PC-9 (cell line): ENCODE measurements at regions not wholly inside any gene's neighbourhood (a gene's known extent, or its start where the extent isn't known, plus 50 kb on each side); places are given as distances from the start of the nearest gene placed in this dataset.

ENCODE experiments used
- BruUV-seq: library from RNA; stranded (reverse); fragments of 400-500 nt; replicated peaks from 2 replicates; lab custom pipeline; 2021; lab: Mats Ljungman, UMichigan
- CTCF ChIA-PET: fragments of 300-600 bp; sonication (Branson Sonifier 250); formaldehyde crosslinking; loops from one replicate; lab custom pipeline; 2022; ENCODE audit warnings: antibody characterized with exemption; lab: Charles Lee
- POLR2A ChIA-PET: fragments of 300-600 bp; sonication (Branson Sonifier 250); formaldehyde crosslinking; loops from one replicate; lab custom pipeline; 2022; ENCODE audit warnings: antibody characterized with exemption; ENCODE audit not compliant: unreplicated experiment; lab: Charles Lee
- DNase-seq, 2 experiments: peaks; one replicate each; pipeline versions ENCODE4 v3.0.0 to v3.0.0-alpha.2; 2015 to 2022; ENCODE audit warnings: mixed read lengths in 1 of 2
- H2AFZ ChIP-seq: fragments of 200-600 bp; sonication (generic); 2 replicates; pipeline ENCODE4 v1.8.1; 2017; ENCODE audit warnings: antibody characterized with exemption
- H3F3A ChIP-seq: fragments of 200-600 bp; sonication (generic); 2 replicates; pipeline ENCODE4 v1.8.1; 2017; ENCODE audit warnings: antibody characterized with exemption, mild to moderate bottlenecking, low read depth; ENCODE audit not compliant: insufficient read depth
- H3K27ac ChIP-seq: fragments of 200-600 bp; sonication (generic); 2 replicates; pipeline ENCODE4 v1.6.1; 2016; ENCODE audit warnings: mixed run types
- H3K27me3 ChIP-seq: fragments of 200-600 bp; sonication (generic); 2 replicates; pipeline ENCODE4 v1.6.1; 2016; ENCODE audit warnings: low read depth, mixed run types; ENCODE audit not compliant: insufficient read depth
- H3K36me3 ChIP-seq: fragments of 200-600 bp; sonication (generic); 2 replicates; pipeline ENCODE4 v1.6.1; 2016; ENCODE audit warnings: low read depth, mixed run types
- H3K4me1 ChIP-seq: fragments of 200-600 bp; sonication (generic); replicated peaks from 2 replicates; pipeline ENCODE4 v1.6.1; 2016; ENCODE audit warnings: mixed run types; ENCODE audit not compliant: insufficient read depth
- H3K4me2 ChIP-seq: fragments of 200-600 bp; sonication (generic); 2 replicates; pipeline ENCODE4 v1.6.1; 2017; ENCODE audit warnings: mixed run types
- H3K4me3 ChIP-seq: fragments of 200-600 bp; sonication (generic); 2 replicates; pipeline ENCODE4 v1.6.1; 2016; ENCODE audit warnings: mixed run types
- H3K79me2 ChIP-seq: fragments of 200-600 bp; sonication (generic); 2 replicates; pipeline ENCODE4 v1.6.1; 2017; ENCODE audit warnings: low read depth, mixed run types
- H3K9me2 ChIP-seq: fragments of 200-600 bp; sonication (generic); 2 replicates; pipeline ENCODE4 v1.8.1; 2017; ENCODE audit warnings: mild to moderate bottlenecking; ENCODE audit not compliant: insufficient read depth
- H3K9me3 ChIP-seq: fragments of 200-600 bp; sonication (generic); 2 replicates; pipeline ENCODE4 v1.8.1; 2016; ENCODE audit warnings: low read depth; ENCODE audit not compliant: insufficient read depth
- H4K20me1 ChIP-seq: fragments of 200-600 bp; sonication (generic); 2 replicates; pipeline ENCODE4 v1.8.1; 2017; ENCODE audit not compliant: insufficient read depth
- EZH2 ChIP-seq: fragments of 200-600 bp; sonication (generic); IDR thresholded peaks from 2 replicates; pipeline ENCODE4 v1.8.0; 2017; ENCODE audit warnings: antibody characterized with exemption, low read depth
- intact Hi-C: fragments of 100-400 bp; cut with micrococcal nuclease; formaldehyde crosslinking; loops from one replicate; pipeline ENCODE4 v1.10.0; 2022; ENCODE audit not compliant: unreplicated experiment
- TF ChIP-seq, protein P1 (sequence below): fragments of 200-600 bp; sonication (generic); conservative IDR thresholded peaks from 2 replicates; pipeline ENCODE4 v1.6.1; 2017; ENCODE audit warnings: mixed run types, antibody characterized with exemption, mild to moderate bottlenecking, moderate library complexity

DNA sequence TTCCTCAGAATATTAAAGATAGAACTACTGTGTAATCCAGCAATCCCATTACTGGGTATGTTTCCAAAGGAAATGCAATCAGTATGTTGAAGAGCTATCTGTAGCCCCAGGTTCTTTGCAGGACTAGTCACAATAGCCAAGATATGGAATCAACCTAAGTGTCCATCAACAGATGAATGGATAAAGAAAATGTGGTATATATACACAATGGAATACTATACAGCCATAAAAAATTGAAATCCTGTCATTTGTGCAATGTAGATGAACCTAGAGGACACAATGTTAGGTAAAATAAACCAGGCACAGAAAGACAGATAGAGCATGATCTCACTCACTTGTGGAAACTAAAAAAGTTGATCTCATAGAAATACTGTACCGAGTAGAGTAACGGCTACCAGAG lies 306.0 kb upstream of the MARCKS start:
- ChIA-PET POLR2A (no interaction called here), CTCF (no interaction called here)
- Histone ChIP-seq H3F3A (no peaks in the 10 kb centered on the region), H3K4me2 (no peak overlapping the region), H3K27me3 (no peaks in the 10 kb centered on the region), H3K4me3 (no peak overlapping the region), H3K79me2 (no peaks in the 10 kb centered on the region), H3K36me3 (no peaks in the 10 kb centered on the region), H3K27ac (no peak overlapping the region), H3K9me2 (peaks cover 4% of the 10 kb centered on the region; the same call in 1 of the 2 replicates), H2AFZ (no peak overlapping the region), H3K4me1 (no peaks in the 10 kb centered on the region), H3K9me3 (0 out of 2 replicates have a peak, but pooled peaks cover 6% of the 10 kb centered on the region), H4K20me1 (no peaks in the 10 kb centered on the region)
- no TSS peak for BruUV-seq
- intact Hi-C loops, result loop anchor here (10.0 kb wide), 1 partner anchor 196 kb away; no protein-coding TSS in a partner anchor
- TF ChIP-seq EZH2, result no peak
- TF ChIP-seq, protein P1, sequence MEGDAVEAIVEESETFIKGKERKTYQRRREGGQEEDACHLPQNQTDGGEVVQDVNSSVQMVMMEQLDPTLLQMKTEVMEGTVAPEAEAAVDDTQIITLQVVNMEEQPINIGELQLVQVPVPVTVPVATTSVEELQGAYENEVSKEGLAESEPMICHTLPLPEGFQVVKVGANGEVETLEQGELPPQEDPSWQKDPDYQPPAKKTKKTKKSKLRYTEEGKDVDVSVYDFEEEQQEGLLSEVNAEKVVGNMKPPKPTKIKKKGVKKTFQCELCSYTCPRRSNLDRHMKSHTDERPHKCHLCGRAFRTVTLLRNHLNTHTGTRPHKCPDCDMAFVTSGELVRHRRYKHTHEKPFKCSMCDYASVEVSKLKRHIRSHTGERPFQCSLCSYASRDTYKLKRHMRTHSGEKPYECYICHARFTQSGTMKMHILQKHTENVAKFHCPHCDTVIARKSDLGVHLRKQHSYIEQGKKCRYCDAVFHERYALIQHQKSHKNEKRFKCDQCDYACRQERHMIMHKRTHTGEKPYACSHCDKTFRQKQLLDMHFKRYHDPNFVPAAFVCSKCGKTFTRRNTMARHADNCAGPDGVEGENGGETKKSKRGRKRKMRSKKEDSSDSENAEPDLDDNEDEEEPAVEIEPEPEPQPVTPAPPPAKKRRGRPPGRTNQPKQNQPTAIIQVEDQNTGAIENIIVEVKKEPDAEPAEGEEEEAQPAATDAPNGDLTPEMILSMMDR, result no peak
- DNase-seq, result no peak

DNA sequence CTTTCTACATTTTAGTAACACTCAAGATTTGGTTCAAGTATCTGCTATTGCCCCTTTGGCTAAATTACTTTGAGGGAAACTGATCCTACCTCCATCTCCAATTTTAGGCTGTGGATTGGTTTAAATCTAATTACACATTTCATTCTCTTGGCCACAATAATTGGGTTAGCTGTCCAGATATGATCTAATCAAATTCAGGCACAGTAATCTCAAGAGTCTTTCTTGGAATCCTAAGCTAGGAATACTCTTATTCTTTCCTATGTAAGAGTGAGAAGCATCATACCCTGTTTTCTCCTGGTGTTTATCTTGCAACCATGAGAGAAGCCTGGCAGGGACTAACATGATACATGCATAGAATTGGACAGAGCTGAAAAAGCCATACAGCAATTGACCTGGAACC lies 300.4 kb upstream of the MARCKS start:
- peaks cover 4% of the 10 kb centered on the region for H3K9me2 ChIP-seq
- H3K4me3 ChIP-seq, result no peak overlapping the region
- peaks cover 30% of the 10 kb centered on the region for H3K4me1 ChIP-seq
- no peaks in the 10 kb centered on the region; the same call in 1 of the 2 replicates for H3K9me3 ChIP-seq
- H3K4me2 ChIP-seq, result no peak overlapping the region
- no peak overlapping the region for H3K27ac ChIP-seq
- intact Hi-C loops, result loop anchor here (10.0 kb wide), 1 partner anchor 202 kb away; no protein-coding TSS in a partner anchor
- DNase-seq, result no peak
- no peaks in the 10 kb centered on the region for H3K79me2 ChIP-seq
- no peaks in the 10 kb centered on the region for H4K20me1 ChIP-seq
- BruUV-seq, result no TSS peak
- peaks cover 20% of the 10 kb centered on the region for H3F3A ChIP-seq
- POLR2A ChIA-PET, result no interaction called here
- TF ChIP-seq, protein P1, result no peak
- no peak for TF ChIP-seq EZH2
- H3K27me3 ChIP-seq, result no peaks in the 10 kb centered on the region
- no peaks in the 10 kb centered on the region for H3K36me3 ChIP-seq
- no peak overlapping the region for H2AFZ ChIP-seq
- CTCF ChIA-PET, result no interaction called here

DNA sequence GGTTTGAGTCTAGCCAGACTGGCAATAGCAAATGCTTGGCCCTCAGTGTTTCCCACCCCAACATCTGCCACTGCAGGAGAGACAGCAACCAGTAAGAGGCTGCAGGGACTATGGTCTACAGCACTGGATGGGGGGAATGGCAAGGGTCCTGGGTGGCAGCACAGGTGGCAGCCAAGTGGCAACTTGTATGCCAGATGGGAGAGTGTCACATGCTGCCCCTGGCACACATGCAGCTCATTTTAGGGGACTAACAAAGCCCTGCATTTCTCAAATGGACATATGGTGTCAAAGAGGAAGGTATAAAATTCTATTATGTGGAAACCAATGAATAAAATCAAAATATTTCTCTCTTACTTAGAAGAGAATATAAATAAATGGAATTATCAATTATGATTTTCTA lies 298.7 kb upstream of the MARCKS start:
- Histone ChIP-seq H3K27me3 (no peaks in the 10 kb centered on the region), H3K79me2 (no peaks in the 10 kb centered on the region), H4K20me1 (no peaks in the 10 kb centered on the region), H3K9me2 (peaks cover 4% of the 10 kb centered on the region), H3K4me1 (peaks cover 34% of the 10 kb centered on the region), H3F3A (peaks cover 20% of the 10 kb centered on the region), H3K36me3 (no peaks in the 10 kb centered on the region), H3K9me3 (peaks cover 5% of the 10 kb centered on the region; the same call in 1 of the 2 replicates), H3K4me2 (peak overlapping the region; percentile 49), H3K4me3 (no peak overlapping the region), H3K27ac (peak overlapping the region; percentile 55; the same call in 1 of the 2 replicates), H2AFZ (no peak overlapping the region)
- no peak for TF ChIP-seq EZH2
- TF ChIP-seq, protein P1, result no peak
- intact Hi-C loops, result loop anchor here (2.0 to 10.0 kb wide), 2 partner anchors 64 to 204 kb away; no protein-coding TSS in a partner anchor
- ChIA-PET POLR2A (interaction anchor here (0.6 kb wide), 1 partner anchor 28 kb away, joined by 3 read pairs; no protein-coding TSS in a partner anchor), CTCF (no interaction called here)
- TSS peak; percentile 70 for BruUV-seq
- DNase-seq, result no peak
